GM12873 (cell line): ENCODE measurements at regions not wholly inside any gene's neighbourhood (a gene's known extent, or its start where the extent isn't known, plus 50 kb on each side); places are given as distances from the start of the nearest gene placed in this dataset.

Source experiments
- CTCF ChIP-seq: IDR thresholded peaks from 2 replicates; pipeline ENCODE4 v1.5.1; 2012; ENCODE audit warnings: low read depth, mild to moderate bottlenecking, moderate library complexity, low read length, control low read depth; ENCODE audit not compliant: insufficient read depth; ENCODE audit errors: missing control alignments

DNA sequence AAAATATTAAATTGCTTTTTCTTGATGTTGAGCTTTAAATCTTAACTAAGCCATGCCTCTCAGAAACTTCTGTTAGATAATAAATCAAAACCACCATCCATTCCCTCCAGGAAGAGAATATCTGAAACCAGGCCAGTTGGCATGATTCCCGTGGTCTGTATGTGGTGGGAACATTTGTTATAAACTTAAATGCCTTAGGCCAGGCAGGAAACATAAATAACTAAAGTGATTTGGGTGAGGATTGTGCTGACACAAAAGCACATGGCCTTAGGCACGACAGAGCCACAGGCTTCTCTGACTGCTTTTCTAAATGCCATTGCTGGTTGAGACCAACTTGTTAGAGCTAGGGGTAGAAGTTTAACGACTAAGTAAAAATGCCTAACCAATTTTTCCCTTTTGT lies 255.9 kb downstream of the GABRG2 start:
- TF ChIP-seq CTCF = no peak

- TF ChIP-seq CTCF = no peak
Measured at GRCh38 chr5:162324328-162324727, 256.8 kb downstream of the GABRG2 start.

GRCh38 chr5:162325143-162325727 lies 257.7 kb downstream of the GABRG2 start:
- TF ChIP-seq CTCF = no peak

DNA sequence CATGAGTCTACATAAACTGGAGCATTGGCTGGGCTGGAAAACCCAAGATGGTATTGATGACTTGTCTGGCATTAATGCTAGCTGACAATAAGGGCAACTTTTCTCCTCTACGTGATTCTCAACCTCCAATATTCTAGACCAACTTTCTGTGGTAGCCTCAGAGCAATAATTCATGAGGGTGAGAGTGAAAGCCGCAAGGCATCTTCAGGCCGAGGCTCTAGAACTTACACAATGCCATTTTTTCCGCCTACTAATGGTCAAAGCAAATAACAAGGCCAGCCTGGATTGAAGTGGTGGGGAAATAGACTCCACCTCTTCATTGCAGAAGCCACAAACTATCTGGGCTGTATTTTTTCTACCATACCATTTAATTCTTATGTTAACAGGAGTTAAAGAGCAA lies 267.4 kb downstream of the GABRG2 start:
- TF ChIP-seq CTCF = no peak

- TF ChIP-seq CTCF = no peak
Measured at GRCh38 chr5:162360373-162360931, 292.9 kb downstream of the GABRG2 start.

- TF ChIP-seq CTCF = no peak
Measured at GRCh38 chr5:162372256-162372655, 304.7 kb downstream of the GABRG2 start.

- TF ChIP-seq CTCF = no peak
Measured at GRCh38 chr5:162377895-162378294, 310.3 kb downstream of the GABRG2 start.
